Panc1 (cell line): ENCODE measurements at regions not wholly inside any gene's neighbourhood (a gene's known extent, or its start where the extent isn't known, plus 50 kb on each side); places are given as distances from the start of the nearest gene placed in this dataset.
"Not testable (repeated sequence)": the region's sequence is repeated elsewhere in the genome, so short reads cannot be mapped to it uniquely, and the experiment has no call there.

ENCODE experiments used
- ATAC-seq: fragments of 200-7000 bp; cut with Tn5 transposase; 2 replicates; pipeline ENCODE4 v1.9.1; 2020; ENCODE audit warnings: mild to moderate bottlenecking, moderate library complexity
- BruUV-seq: library from RNA; stranded (reverse); fragments of 400-500 nt; replicated peaks from 2 replicates; lab custom pipeline; 2021; lab: Mats Ljungman, UMichigan
- CTCF ChIA-PET: fragments of 300-600 bp; sonication (Branson Sonifier 250); formaldehyde crosslinking; loops from one replicate; lab custom pipeline; 2022; ENCODE audit warnings: antibody characterized with exemption; lab: Charles Lee
- POLR2A ChIA-PET: fragments of 300-600 bp; sonication (Branson Sonifier 250); formaldehyde crosslinking; loops from one replicate; lab custom pipeline; 2022; ENCODE audit warnings: antibody characterized with exemption; lab: Charles Lee
- DNase-seq: peaks from one replicate; pipeline ENCODE4 v3.0.0-alpha.2; 2010; ENCODE audit warnings: low read depth, low spot score
- H3K27ac ChIP-seq: 2 replicates; pipeline ENCODE4 v1.5.1; 2011; ENCODE audit warnings: mild to moderate bottlenecking, low read length, inconsistent platforms
- H3K27me3 ChIP-seq: fragments of 200-500 bp; sonication (Bioruptor generic); 2 replicates; pipeline ENCODE4 v1.6.0; 2014; ENCODE audit warnings: low read length, inconsistent platforms; ENCODE audit not compliant: control insufficient read depth, insufficient read depth
- H3K36me3 ChIP-seq: fragments of 200-500 bp; sonication (Bioruptor generic); 2 replicates; pipeline ENCODE4 v1.5.1; 2014; ENCODE audit warnings: inconsistent platforms, mild to moderate bottlenecking, low read length, moderate library complexity; ENCODE audit not compliant: control insufficient read depth, insufficient read depth
- H3K4me1 ChIP-seq: 2 replicates; pipeline ENCODE4 v1.5.1; 2011; ENCODE audit warnings: inconsistent platforms, mild to moderate bottlenecking, low read length, moderate library complexity; ENCODE audit not compliant: control insufficient read depth, insufficient read depth
- H3K4me3 ChIP-seq, 2 experiments: 2 replicates each; pipeline ENCODE4 v1.5.1; 2011 to 2012; ENCODE audit warnings: low read depth in 2 of 2, low read length in 2 of 2, mild to moderate bottlenecking in 2 of 2, inconsistent platforms in 1 of 2, moderate library complexity in 1 of 2
- H3K9me3 ChIP-seq: fragments of 200-500 bp; sonication (Bioruptor generic); 2 replicates; pipeline ENCODE4 v1.5.1; 2014; ENCODE audit warnings: low read depth, mild to moderate bottlenecking, inconsistent platforms, low read length, moderate library complexity; ENCODE audit not compliant: control insufficient read depth, insufficient read depth
- CTCF ChIP-seq: fragments of 450-650 bp; IDR thresholded peaks from 2 replicates; pipeline ENCODE4 v1.5.1; 2017; ENCODE audit warnings: mild to moderate bottlenecking
- POLR2AphosphoS5 ChIP-seq: IDR thresholded peaks from 2 replicates; pipeline ENCODE4 v1.6.1; 2012; ENCODE audit warnings: mild to moderate bottlenecking, low read depth, low read length, moderate library complexity
- REST ChIP-seq, 2 experiments: IDR thresholded peaks; 2 replicates each; pipeline ENCODE4 v1.6.1; 2011 to 2012; ENCODE audit warnings: low read depth in 2 of 2, control low read depth in 1 of 2, low read length in 1 of 2, mild to moderate bottlenecking in 1 of 2, moderate library complexity in 1 of 2; ENCODE audit not compliant: insufficient read depth in 1 of 2
- SIN3A ChIP-seq: IDR thresholded peaks from 2 replicates; pipeline ENCODE4 v1.6.1; 2012; ENCODE audit warnings: low read depth, mild to moderate bottlenecking, low read length, moderate library complexity, borderline replicate concordance; ENCODE audit not compliant: insufficient read depth
- TCF7L2 ChIP-seq: IDR thresholded peaks from 2 replicates; pipeline ENCODE4 v1.6.1; 2011; ENCODE audit warnings: mild to moderate bottlenecking, low read depth, low read length, inconsistent platforms
- in situ Hi-C: cut with HindIII; loops from 2 replicates; pipeline ENCODE4 v1.10.0; 2016; ENCODE audit warnings: low sequenced_read_pairs, low pct_unique_long_range_greater_than_20kb
- intact Hi-C: fragments of 100-400 bp; cut with micrococcal nuclease; formaldehyde crosslinking; loops from one replicate; pipeline ENCODE4 v1.10.0; 2022; ENCODE audit not compliant: unreplicated experiment

GRCh38 chr4:3637326-3638016 is 105.2 kb upstream of the LRPAP1 start:
- ChIA-PET CTCF (no interaction called here), POLR2A (no interaction called here)
- intact Hi-C loops: no loop called here
- Histone ChIP-seq H3K36me3 (no peaks in the 10 kb centered on the region), H3K4me1 (no peaks in the 10 kb centered on the region), H3K9me3 (no peaks in the 10 kb centered on the region), H3K27ac (no peak overlapping the region), H3K4me3 (no peak overlapping the region), H3K27me3 (no peaks in the 10 kb centered on the region; the same call in 1 of the 2 replicates)
- no TSS peak for BruUV-seq
- in situ Hi-C loops: no loop called here
- DNase-seq: no peak
- TF ChIP-seq REST (IDR thresholded peaks at IDR 0.05; ENCODE audit: insufficient read depth in 1 of 2, low read depth in 2 of 2, low read length in 1 of 2): no peak
- TF ChIP-seq POLR2AphosphoS5: no peak
- no peak for TF ChIP-seq CTCF
- TF ChIP-seq TCF7L2: no peak
- no peak for TF ChIP-seq SIN3A
- no peak for ATAC-seq

GRCh38 chr4:3636646-3637320 is 104.6 kb upstream of the LRPAP1 start:
- TF ChIP-seq TCF7L2 (no peak), POLR2AphosphoS5 (no peak), CTCF (no peak), REST (IDR thresholded peaks at IDR 0.05; ENCODE audit: insufficient read depth in 1 of 2, low read depth in 2 of 2, low read length in 1 of 2) (no peak), SIN3A (no peak)
- BruUV-seq: no TSS peak
- CTCF ChIA-PET: no interaction called here
- Histone ChIP-seq H3K4me3 (no peak overlapping the region), H3K36me3 (no peaks in the 10 kb centered on the region), H3K27me3 (no peaks in the 10 kb centered on the region; the same call in 1 of the 2 replicates), H3K4me1 (no peaks in the 10 kb centered on the region), H3K9me3 (no peaks in the 10 kb centered on the region), H3K27ac (no peak overlapping the region)
- ATAC-seq (no peak), DNase-seq (no peak)
- in situ Hi-C loops (no loop called here), intact Hi-C loops (no loop called here)
- POLR2A ChIA-PET: no interaction called here

- H3K9me3 ChIP-seq, H3K36me3 ChIP-seq, CTCF ChIA-PET, H3K4me1 ChIP-seq, H3K27ac ChIP-seq, ATAC-seq, BruUV-seq, H3K27me3 ChIP-seq, H3K4me3 ChIP-seq, DNase-seq, intact Hi-C loops, in situ Hi-C loops, POLR2A ChIA-PET: not testable (repeated sequence)
These were observed 103.8 kb upstream of the LRPAP1 start for GRCh38 chr4:3636020-3636419.
